KOPT-K1 (cell line): ENCODE measurements at regions not wholly inside any gene's neighbourhood (a gene's known extent, or its start where the extent isn't known, plus 50 kb on each side); places are given as distances from the start of the nearest gene placed in this dataset.

Experiments
- H3K27ac ChIP-seq: fragments of 200-600 bp; sonication (generic); 2 replicates; pipeline ENCODE4 v1.5.1; 2016; ENCODE audit warnings: antibody characterized with exemption, mild to moderate bottlenecking, low read depth, low read length; ENCODE audit not compliant: poor library complexity, severe bottlenecking
- H3K36me3 ChIP-seq: fragments of 200-600 bp; sonication (generic); 2 replicates; pipeline ENCODE4 v1.5.1; 2017; ENCODE audit warnings: antibody characterized with exemption, mild to moderate bottlenecking, low read length, moderate library complexity; ENCODE audit not compliant: insufficient read depth
- H3K9me3 ChIP-seq: fragments of 200-600 bp; sonication (generic); 2 replicates; pipeline ENCODE4 v1.5.1; 2017; ENCODE audit warnings: antibody characterized with exemption, low read length, mild to moderate bottlenecking; ENCODE audit not compliant: insufficient read depth, poor library complexity, severe bottlenecking

DNA sequence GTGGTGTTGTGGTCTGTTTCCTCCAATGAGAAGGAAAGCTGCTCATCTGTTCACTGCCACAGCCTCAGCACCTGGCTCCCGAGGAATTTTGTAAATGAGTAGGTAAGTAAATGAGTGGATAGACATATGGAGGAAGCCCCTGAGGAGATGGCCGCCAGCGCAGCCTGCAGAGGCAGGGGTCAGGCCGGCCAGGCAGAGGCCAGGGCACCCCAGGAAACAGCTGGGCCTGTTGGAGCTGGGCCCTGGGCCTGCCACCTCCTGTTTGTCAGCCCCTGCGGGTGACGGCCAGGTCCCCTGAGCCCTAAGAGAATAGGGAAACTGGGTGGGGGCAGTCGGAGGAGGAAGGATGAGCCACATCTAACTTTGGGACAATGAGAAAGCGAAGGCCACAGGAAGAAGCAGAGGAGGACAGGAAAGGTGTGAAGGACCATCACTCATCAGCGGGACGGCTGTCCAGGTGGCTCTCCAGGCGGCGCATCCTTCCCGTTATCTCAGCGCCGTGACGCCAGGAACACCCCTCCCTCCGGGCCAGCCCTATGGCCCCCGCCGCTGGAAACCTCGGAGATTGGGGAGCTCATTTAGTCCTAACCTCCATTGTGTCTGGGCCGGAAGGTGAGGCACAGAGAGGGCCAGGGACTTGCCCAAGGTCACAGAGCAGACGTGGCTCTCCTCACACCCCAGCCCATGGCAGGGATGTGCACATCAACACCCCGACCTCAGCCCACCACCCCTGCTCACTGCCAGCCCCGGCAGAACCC is 142.3 kb upstream of the UNC5B start:
- H3K36me3 ChIP-seq = no peaks in the 10 kb centered on the region
- no peak overlapping the region for H3K27ac ChIP-seq
- H3K9me3 ChIP-seq = no peaks in the 10 kb centered on the region

GRCh38 chr10:71070741-71071140 is 141.6 kb upstream of the UNC5B start:
- Histone ChIP-seq H3K27ac (no peak overlapping the region), H3K9me3 (no peaks in the 10 kb centered on the region), H3K36me3 (no peaks in the 10 kb centered on the region)

DNA sequence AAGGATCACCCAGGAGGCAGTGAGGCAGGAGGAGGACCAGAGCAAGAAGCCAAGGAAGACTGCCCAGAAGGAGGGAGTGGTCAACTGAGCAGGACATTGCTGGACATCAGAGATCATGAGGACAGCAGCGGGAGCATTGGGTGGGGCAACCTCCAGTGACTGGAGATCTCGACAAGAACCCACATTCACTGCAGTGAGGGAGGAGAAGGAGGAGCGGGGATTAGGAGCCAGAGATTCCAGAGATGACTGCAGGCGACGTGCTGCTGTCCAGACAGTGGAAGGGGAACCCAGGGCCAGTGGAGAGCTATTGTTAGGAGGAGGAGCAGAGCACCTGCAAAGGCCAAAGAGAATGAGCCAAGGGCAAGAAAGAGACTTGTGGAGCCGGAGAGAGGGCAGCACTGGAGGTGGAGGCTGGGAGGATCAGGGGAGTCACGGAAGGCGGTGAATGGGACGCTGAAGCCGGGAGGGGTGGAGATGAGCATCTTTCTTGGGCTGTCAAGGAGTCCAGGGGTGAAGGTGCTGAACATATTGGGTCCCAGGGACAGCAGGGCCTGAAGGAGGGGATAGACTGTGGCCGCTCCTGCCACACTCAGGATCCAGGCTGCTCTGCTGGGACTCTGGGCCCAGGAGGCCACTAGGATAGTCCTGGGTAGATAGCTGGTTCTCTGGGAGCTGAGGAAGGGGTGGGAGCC is 140.1 kb upstream of the UNC5B start:
- no peaks in the 10 kb centered on the region for H3K36me3 ChIP-seq
- H3K9me3 ChIP-seq = no peaks in the 10 kb centered on the region
- no peak overlapping the region for H3K27ac ChIP-seq

GRCh38 chr10:71072823-71073210 is 139.6 kb upstream of the UNC5B start:
- no peaks in the 10 kb centered on the region for H3K9me3 ChIP-seq

GRCh38 chr10:71073451-71074175 is 138.8 kb upstream of the UNC5B start:
- Histone ChIP-seq H3K36me3 (no peaks in the 10 kb centered on the region), H3K27ac (no peak overlapping the region), H3K9me3 (no peaks in the 10 kb centered on the region)

More at GRCh38 chr10:71072823-71073210, 139.6 kb upstream of the UNC5B start:
- Histone ChIP-seq H3K27ac (no peak overlapping the region), H3K36me3 (no peaks in the 10 kb centered on the region)

GRCh38 chr10:71074176-71074755 is 138.1 kb upstream of the UNC5B start:
- Histone ChIP-seq H3K27ac (no peak overlapping the region), H3K9me3 (no peaks in the 10 kb centered on the region), H3K36me3 (no peaks in the 10 kb centered on the region)

DNA sequence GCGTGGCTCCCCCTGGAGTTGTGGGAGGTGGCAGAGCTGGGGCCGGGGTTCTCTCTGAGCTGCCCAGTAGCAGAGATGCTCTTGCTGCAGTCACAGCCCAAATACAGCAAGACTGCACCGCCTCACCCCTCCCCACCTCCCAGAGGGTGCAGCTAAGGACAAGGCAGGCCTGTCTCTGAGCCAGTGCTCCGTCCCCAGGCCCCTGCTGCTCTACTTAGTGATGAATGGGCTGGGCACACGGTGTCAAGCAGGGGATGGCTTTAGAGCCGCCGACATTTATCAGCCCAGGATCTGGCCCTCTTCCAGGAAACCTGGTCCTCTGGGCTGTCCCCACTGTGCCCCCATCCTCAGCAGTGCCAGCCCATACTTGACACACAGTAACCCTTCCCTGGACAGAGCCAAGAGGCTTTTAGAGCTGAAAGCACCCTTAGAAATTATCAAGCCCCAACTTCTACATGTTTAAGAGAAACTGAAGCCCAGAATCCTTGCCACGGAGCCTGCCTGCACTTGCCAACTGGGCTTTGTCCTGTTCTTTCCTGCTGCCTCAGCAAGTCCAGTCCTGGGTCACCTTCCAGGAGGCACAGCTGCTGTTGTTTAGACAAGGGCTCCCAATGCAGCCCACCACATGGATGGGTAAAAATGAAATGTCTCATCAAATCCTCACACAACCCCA is 137.1 kb upstream of the UNC5B start:
- Histone ChIP-seq H3K36me3 (no peaks in the 10 kb centered on the region), H3K9me3 (no peaks in the 10 kb centered on the region), H3K27ac (no peak overlapping the region)

DNA sequence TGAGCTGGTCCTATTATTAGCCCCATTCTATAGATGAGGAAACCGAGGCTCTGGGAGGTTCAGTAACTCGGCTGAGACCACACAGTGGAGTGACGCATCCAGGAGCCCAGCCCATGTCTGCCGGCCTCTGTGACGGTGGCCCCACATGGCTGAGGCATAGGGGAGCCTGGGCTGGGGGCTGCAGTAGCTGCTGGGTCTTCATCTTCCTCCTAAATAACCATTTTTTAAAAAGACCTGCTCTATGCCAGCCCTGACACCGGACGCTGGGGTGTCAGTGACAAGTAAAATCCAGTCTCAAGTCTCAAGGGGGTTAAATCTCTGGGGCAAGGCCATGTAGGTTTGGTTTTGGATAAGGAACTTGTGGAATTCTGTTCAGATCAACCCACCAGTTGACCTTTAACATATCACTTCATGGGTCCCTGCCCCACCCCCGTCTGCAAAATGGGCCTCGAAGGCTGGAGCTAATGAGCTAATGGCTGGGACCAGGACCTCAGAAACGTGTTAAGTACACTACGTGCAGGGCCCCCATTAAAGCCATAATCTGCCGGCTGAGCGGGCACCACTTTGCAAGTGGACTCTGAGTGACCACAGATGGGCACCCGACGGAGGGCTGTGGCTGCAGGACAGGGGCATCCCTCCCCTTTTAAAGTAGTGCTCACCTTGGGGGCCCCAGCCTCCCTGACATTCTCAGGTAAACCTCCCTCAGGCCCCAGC is 136.5 kb upstream of the UNC5B start:
- Histone ChIP-seq H3K27ac (no peak overlapping the region), H3K36me3 (no peaks in the 10 kb centered on the region), H3K9me3 (no peaks in the 10 kb centered on the region)

DNA sequence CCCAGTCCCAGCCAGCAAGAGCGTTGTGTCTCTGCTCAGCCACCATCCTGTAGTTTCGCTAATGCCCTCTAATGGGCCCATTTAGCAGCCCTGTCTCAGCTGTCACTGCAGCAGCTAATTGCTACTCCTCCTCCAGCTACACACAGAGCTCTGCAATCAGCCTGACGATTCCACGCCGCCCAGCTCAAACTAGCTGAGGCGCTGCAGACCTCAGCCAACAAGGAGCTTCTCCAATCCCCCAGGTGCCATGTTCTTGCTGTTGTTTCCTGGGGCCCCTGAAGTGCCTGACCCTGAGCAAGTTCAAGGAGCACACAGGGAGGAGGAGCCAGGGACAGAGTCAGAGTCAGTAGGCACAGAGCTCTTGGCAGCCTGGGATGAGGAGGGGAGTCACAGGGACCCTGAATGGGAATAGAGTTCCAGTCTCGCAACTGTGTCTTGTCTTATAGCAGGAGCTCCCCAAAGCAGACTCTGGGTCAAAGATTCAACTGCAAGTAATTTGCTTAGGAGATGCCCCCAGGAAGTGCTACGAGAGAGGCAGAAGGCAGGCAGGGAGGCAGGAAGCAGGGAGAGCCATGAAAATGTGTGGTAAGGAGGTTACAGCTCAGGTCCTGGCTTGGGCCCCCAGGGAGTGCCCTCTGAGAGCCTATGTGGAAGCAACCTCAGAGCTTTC is 135.8 kb upstream of the UNC5B start:
- H3K9me3 ChIP-seq = no peaks in the 10 kb centered on the region
- H3K36me3 ChIP-seq = no peaks in the 10 kb centered on the region
- no peak overlapping the region for H3K27ac ChIP-seq

DNA sequence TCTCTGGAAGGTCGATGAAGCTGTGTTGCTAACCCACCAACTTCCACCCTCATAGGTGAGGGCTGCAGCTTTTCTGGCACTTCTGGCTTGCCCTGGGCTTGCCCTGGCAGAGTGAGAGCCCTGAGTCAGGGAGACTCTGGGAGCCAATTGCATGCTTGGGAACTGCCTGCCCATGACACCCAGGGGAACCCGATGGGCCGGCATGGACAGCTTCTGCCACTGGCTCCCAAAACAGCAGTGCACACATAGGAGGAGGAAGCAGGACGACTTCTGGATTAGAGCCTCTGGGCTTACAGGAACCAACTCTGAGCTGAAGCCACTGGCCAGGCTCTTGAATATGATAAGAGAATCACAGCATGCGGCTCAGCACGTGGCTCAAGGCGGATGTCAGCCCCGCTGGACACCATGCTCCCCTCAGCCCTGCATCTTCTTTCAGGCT is 135.2 kb upstream of the UNC5B start:
- Histone ChIP-seq H3K27ac (no peak overlapping the region), H3K9me3 (no peaks in the 10 kb centered on the region), H3K36me3 (no peaks in the 10 kb centered on the region)

GRCh38 chr10:71077796-71078453 is 134.4 kb upstream of the UNC5B start:
- no peaks in the 10 kb centered on the region for H3K36me3 ChIP-seq
- H3K9me3 ChIP-seq = no peaks in the 10 kb centered on the region
- no peak overlapping the region for H3K27ac ChIP-seq

GRCh38 chr10:71078454-71079145 is 133.8 kb upstream of the UNC5B start:
- Histone ChIP-seq H3K27ac (no peak overlapping the region), H3K36me3 (no peaks in the 10 kb centered on the region), H3K9me3 (no peaks in the 10 kb centered on the region)

GRCh38 chr10:71079761-71080380 is 132.5 kb upstream of the UNC5B start:
- H3K36me3 ChIP-seq = no peaks in the 10 kb centered on the region
- H3K27ac ChIP-seq = no peak overlapping the region

More at GRCh38 chr10:71079761-71080380, 132.5 kb upstream of the UNC5B start:
- H3K9me3 ChIP-seq = no peaks in the 10 kb centered on the region
